Neural crest cell (in vitro differentiated cells): ENCODE measurements at regions not wholly inside any gene's neighbourhood (a gene's known extent, or its start where the extent isn't known, plus 50 kb on each side); places are given as distances from the start of the nearest gene placed in this dataset.

ENCODE experiments used
- DNase-seq: peaks from one replicate; pipeline ENCODE4 v3.0.0; 2021; ENCODE audit warnings: low read depth, mixed read lengths, low spot score
- H3K27ac Mint-ChIP-seq: one replicate; pipeline ENCODE4 v1.8.0; 2021; ENCODE audit warnings: mild to moderate bottlenecking, mixed read lengths; ENCODE audit not compliant: unreplicated experiment
- H3K27me3 Mint-ChIP-seq: 2 replicates; pipeline ENCODE4 v1.8.0; 2021; ENCODE audit warnings: low read depth, mild to moderate bottlenecking, mixed read lengths
- H3K36me3 Mint-ChIP-seq: 2 replicates; pipeline ENCODE4 v1.8.0; 2021; ENCODE audit warnings: low read depth, mild to moderate bottlenecking, mixed read lengths
- H3K4me1 Mint-ChIP-seq: 2 replicates; pipeline ENCODE4 v1.8.0; 2021; ENCODE audit warnings: mixed read lengths
- H3K4me3 Mint-ChIP-seq: one replicate; pipeline ENCODE4 v1.8.0; 2021; ENCODE audit warnings: mild to moderate bottlenecking, mixed read lengths
- H3K9me3 Mint-ChIP-seq: 2 replicates; pipeline ENCODE4 v1.8.0; 2021; ENCODE audit warnings: mixed read lengths
- CTCF ChIP-seq: fragments of 200-600 bp; sonication (generic); conservative IDR thresholded peaks from 2 replicates; pipeline ENCODE4 v1.5.0; 2021; ENCODE audit warnings: antibody characterized with exemption, mild to moderate bottlenecking

- no peak for TF ChIP-seq CTCF
- no peak overlapping the region for H3K4me3 Mint-ChIP-seq
- H3K36me3 Mint-ChIP-seq, result no peaks in the 10 kb centered on the region
- no peaks in the 10 kb centered on the region for H3K9me3 Mint-ChIP-seq
- H3K27me3 Mint-ChIP-seq, result no peaks in the 10 kb centered on the region
- no peak for DNase-seq
- H3K4me1 Mint-ChIP-seq, result peaks cover 2% of the 10 kb centered on the region
- H3K27ac Mint-ChIP-seq, result no peak overlapping the region
Observed at GRCh38 chr6:33898771-33899170, 95.0 kb upstream of the MLN start.

- no peaks in the 10 kb centered on the region for H3K9me3 Mint-ChIP-seq
- TF ChIP-seq CTCF, result no peak
- H3K27ac Mint-ChIP-seq, result no peak overlapping the region
- no peaks in the 10 kb centered on the region for H3K4me1 Mint-ChIP-seq
- no peaks in the 10 kb centered on the region for H3K27me3 Mint-ChIP-seq
- DNase-seq, result no peak
- H3K36me3 Mint-ChIP-seq, result no peaks in the 10 kb centered on the region
- H3K4me3 Mint-ChIP-seq, result no peak overlapping the region
Observed at GRCh38 chr6:33897189-33897780, 93.5 kb upstream of the MLN start.

GRCh38 chr6:33896391-33897188 is 92.8 kb upstream of the MLN start:
- Mint-ChIP-seq H3K27ac (no peak overlapping the region), H3K36me3 (no peaks in the 10 kb centered on the region), H3K27me3 (no peaks in the 10 kb centered on the region), H3K4me3 (no peak overlapping the region), H3K4me1 (no peaks in the 10 kb centered on the region), H3K9me3 (no peaks in the 10 kb centered on the region)
- TF ChIP-seq CTCF, result no peak
- no peak for DNase-seq

- Mint-ChIP-seq H3K4me3 (no peak overlapping the region), H3K36me3 (no peaks in the 10 kb centered on the region), H3K27ac (no peak overlapping the region), H3K27me3 (no peaks in the 10 kb centered on the region), H3K9me3 (no peaks in the 10 kb centered on the region), H3K4me1 (no peaks in the 10 kb centered on the region)
- no peak for DNase-seq
- no peak for TF ChIP-seq CTCF
Observed at GRCh38 chr6:33895988-33896387, 92.2 kb upstream of the MLN start.

- DNase-seq, result no peak
- Mint-ChIP-seq H3K36me3 (no peaks in the 10 kb centered on the region), H3K4me3 (no peak overlapping the region), H3K27me3 (no peaks in the 10 kb centered on the region), H3K9me3 (no peaks in the 10 kb centered on the region), H3K27ac (no peak overlapping the region), H3K4me1 (no peaks in the 10 kb centered on the region)
- TF ChIP-seq CTCF, result no peak
Observed at GRCh38 chr6:33895296-33895695, 91.5 kb upstream of the MLN start.
